ENCODE measurements at regions not wholly inside any gene's neighbourhood (a gene's known extent, or its start where the extent isn't known, plus 50 kb on each side); places are given as distances from the start of the nearest gene placed in this dataset.

DNA sequence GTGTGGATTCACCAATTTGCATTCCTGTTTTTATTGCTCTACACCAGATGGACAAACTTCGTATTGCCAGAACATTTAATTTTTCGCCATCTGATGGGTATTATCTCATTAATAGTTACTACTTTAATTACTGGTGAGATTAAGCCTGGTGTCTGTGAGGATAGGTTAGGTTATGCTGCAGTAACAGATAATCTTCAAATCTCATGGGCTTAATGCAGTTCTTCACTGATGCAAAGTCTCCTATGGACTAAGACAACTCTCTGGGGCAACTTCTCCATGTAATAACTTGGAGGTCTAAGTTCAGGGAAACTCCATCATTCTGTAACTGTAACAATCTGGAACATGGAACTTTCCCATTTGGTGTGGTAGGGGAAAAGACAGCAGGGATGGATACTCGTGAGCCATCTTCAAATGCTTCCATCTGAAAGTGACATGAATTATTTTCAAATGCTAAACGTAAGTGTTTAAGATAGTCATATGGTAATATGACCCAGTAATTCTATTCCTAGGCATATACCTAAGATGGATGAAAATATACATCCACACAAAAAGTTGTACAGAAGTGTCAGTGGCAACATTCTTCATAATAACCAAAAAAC is 111.6 kb downstream of the LEPR start:
- H3K4me1 ChIP-seq (ENCODE audit: control insufficient read depth, extremely low read depth, insufficient read depth, low read length), result no peaks in the 10 kb centered on the region
- H4K20me1 ChIP-seq (ENCODE audit: control insufficient read depth, extremely low read depth, insufficient read depth, low read length), result no peaks in the 10 kb centered on the region
- H3K9ac ChIP-seq (ENCODE audit: control insufficient read depth, extremely low read depth, insufficient read depth, low read length), result no peak overlapping the region
- TF ChIP-seq EZH2 (IDR thresholded peaks at IDR 0.05; ENCODE audit: low read length) (no peak), CTCF (optimal IDR thresholded peaks at IDR 0.05 in 1 of 3, IDR thresholded peaks at IDR 0.05 in 1 of 3, conservative IDR thresholded peaks at IDR 0.05 in 1 of 3; ENCODE audit: extremely low read depth in 1 of 3, insufficient read depth in 2 of 3, low read length in 3 of 3) (no peak)
- no peak for DNase-seq (ENCODE audit: low read depth, low spot score)
- no peaks in the 10 kb centered on the region for H3K36me3 ChIP-seq (ENCODE audit: control insufficient read depth in 2 of 2, extremely low read depth in 1 of 2, insufficient read depth in 2 of 2, low read length in 2 of 2)
- no peaks in the 10 kb centered on the region for H3K9me3 ChIP-seq (ENCODE audit: control insufficient read depth, low read depth, low read length)
- peaks cover 9% of the 10 kb centered on the region for H3K27me3 ChIP-seq (ENCODE audit: control insufficient read depth, extremely low read depth, insufficient read depth, low read length)
- H3K79me2 ChIP-seq (ENCODE audit: control insufficient read depth, insufficient read depth, low read length), result no peaks in the 10 kb centered on the region
- FAIRE-seq, result no peak
- no peak overlapping the region for H3K4me2 ChIP-seq (ENCODE audit: control insufficient read depth, extremely low read depth, insufficient read depth, low read depth, low read length)
- dilution Hi-C loops (cut with MboI; ENCODE audit: extremely low pct_ligation_motif_present, low sequenced_read_pairs), result no loop called here
- no peak overlapping the region for H2AFZ ChIP-seq (ENCODE audit: control insufficient read depth, low read length)
- H3K27ac ChIP-seq (ENCODE audit: control insufficient read depth, insufficient read depth, low read length), result no peak overlapping the region
- no peak overlapping the region for H3K4me3 ChIP-seq (ENCODE audit: control insufficient read depth in 2 of 3, extremely low read depth in 1 of 3, insufficient read depth in 2 of 3, low read depth in 1 of 3, low read length in 3 of 3)
- no peaks in the 10 kb centered on the region for H3K9me1 ChIP-seq (ENCODE audit: control insufficient read depth, extremely low read depth, insufficient read depth, low read length)

DNA sequence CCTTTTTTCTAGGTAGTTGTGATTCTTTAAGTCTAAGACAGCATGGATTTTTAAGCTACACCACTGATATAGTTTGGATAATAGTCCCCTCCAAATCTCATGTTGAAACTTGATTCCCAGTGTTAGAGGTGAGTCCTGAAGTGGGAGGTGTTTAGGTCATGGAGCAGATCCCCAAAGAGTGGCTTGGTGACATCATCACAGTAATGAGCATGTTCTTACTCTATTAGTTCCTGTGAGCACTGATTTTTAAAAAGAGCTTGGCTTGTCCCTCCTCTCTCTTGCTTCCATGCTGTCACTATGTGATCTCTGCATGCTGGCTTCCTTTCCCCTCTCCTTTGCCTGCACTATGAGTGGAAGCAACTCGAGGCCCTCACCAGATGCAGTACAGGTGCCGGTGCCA is 115.5 kb downstream of the LEPR start:
- DNase-seq (ENCODE audit: low read depth, low spot score) (no peak), FAIRE-seq (no peak)
- H3K9ac ChIP-seq (ENCODE audit: control insufficient read depth, extremely low read depth, insufficient read depth, low read length), result no peak overlapping the region
- no peak overlapping the region for H3K4me3 ChIP-seq (ENCODE audit: control insufficient read depth in 2 of 3, extremely low read depth in 1 of 3, insufficient read depth in 2 of 3, low read depth in 1 of 3, low read length in 3 of 3)
- dilution Hi-C loops (cut with MboI; ENCODE audit: extremely low pct_ligation_motif_present, low sequenced_read_pairs), result no loop called here
- H3K9me3 ChIP-seq (ENCODE audit: control insufficient read depth, low read depth, low read length), result no peaks in the 10 kb centered on the region
- H3K27me3 ChIP-seq (ENCODE audit: control insufficient read depth, extremely low read depth, insufficient read depth, low read length), result no peaks in the 10 kb centered on the region
- H3K36me3 ChIP-seq (ENCODE audit: control insufficient read depth in 2 of 2, extremely low read depth in 1 of 2, insufficient read depth in 2 of 2, low read length in 2 of 2), result no peaks in the 10 kb centered on the region
- no peak overlapping the region for H3K4me2 ChIP-seq (ENCODE audit: control insufficient read depth, extremely low read depth, insufficient read depth, low read depth, low read length)
- no peaks in the 10 kb centered on the region for H3K4me1 ChIP-seq (ENCODE audit: control insufficient read depth, extremely low read depth, insufficient read depth, low read length)
- H3K27ac ChIP-seq (ENCODE audit: control insufficient read depth, insufficient read depth, low read length), result no peak overlapping the region
- H3K9me1 ChIP-seq (ENCODE audit: control insufficient read depth, extremely low read depth, insufficient read depth, low read length), result no peaks in the 10 kb centered on the region
- H4K20me1 ChIP-seq (ENCODE audit: control insufficient read depth, extremely low read depth, insufficient read depth, low read length), result no peaks in the 10 kb centered on the region
- TF ChIP-seq EZH2 (IDR thresholded peaks at IDR 0.05; ENCODE audit: low read length) (no peak), CTCF (optimal IDR thresholded peaks at IDR 0.05 in 1 of 3, IDR thresholded peaks at IDR 0.05 in 1 of 3, conservative IDR thresholded peaks at IDR 0.05 in 1 of 3; ENCODE audit: extremely low read depth in 1 of 3, insufficient read depth in 2 of 3, low read length in 3 of 3) (no peak)
- H3K79me2 ChIP-seq (ENCODE audit: control insufficient read depth, insufficient read depth, low read length), result no peaks in the 10 kb centered on the region
- no peak overlapping the region for H2AFZ ChIP-seq (ENCODE audit: control insufficient read depth, low read length)
